GM18909 (cell line): ENCODE measurements at regions not wholly inside any gene's neighbourhood (a gene's known extent, or its start where the extent isn't known, plus 50 kb on each side); places are given as distances from the start of the nearest gene placed in this dataset.
"Not testable (repeated sequence)": the region's sequence is repeated elsewhere in the genome, so short reads cannot be mapped to it uniquely, and the experiment has no call there.

ENCODE experiments used
- ATAC-seq: cut with Tn5 transposase; IDR thresholded peaks from one replicate; pipeline ENCODE4 v1.9.1; 2021; ENCODE audit warnings: mild to moderate bottlenecking; ENCODE audit not compliant: unreplicated experiment, poor library complexity

- ATAC-seq: no peak
These were observed 729.6 kb upstream of the NR2F2 start for GRCh38 chr15:95600884-95601283.

DNA sequence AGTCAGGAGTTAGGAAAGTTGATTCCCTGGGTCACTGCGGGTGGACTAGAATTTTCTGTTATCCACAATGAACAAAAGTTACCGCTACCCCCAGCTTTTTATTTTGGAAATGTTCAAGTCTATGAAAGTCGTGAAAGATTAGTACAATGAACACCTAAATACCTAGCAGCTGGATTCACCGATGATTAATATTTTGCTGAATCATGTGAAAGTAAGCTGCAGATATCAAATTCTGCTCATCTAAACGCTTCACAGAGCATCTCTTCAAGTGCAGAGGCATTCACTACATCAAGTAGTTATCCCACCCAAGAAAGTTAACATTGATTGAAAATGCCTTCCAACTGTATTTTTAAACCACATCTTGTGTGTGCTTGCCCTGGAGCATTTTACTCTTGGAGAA, 729.0 kb upstream of the NR2F2 start:
- ATAC-seq: no peak

DNA sequence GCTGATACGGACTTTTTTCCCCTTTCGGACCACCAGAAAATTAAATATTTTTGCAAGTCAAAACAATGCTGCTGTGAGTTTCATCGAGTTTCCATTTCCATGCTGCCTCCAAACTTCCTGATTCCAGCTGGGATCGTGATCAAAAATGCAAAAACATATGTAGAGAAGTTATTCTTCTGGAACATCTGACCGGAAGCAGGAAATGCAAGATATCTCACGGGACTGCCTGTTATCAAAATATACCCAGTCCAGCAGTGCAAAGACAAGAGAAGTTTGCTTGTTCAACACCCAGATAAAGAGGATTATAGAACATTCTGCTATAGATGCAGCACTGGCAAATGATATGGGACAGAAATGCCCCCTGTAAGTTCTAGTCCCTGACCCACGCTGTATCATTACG, 726.7 kb upstream of the NR2F2 start:
- ATAC-seq: no peak

DNA sequence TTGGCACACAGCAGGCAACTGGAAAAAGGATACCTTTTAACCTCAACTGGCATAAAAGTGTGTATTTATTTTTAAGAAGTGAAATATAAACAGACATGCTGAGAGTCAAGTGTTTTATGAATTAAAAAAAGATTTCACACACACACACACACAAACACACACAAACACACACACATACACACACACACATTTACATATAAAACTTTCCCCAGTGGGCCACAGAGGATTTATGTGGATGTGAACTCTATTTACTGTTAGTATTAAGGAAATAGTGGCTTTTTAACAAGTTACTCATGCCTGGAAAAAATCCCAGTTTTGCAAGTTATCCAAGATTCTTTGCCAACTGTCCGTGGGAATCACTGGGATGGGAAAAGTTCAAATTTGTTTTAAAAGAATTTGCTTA, 725.9 kb upstream of the NR2F2 start:
- no peak for ATAC-seq

- ATAC-seq: no peak
These were observed 725.4 kb upstream of the NR2F2 start for GRCh38 chr15:95605098-95605497.

GRCh38 chr15:95606551-95606950, 723.9 kb upstream of the NR2F2 start:
- no peak for ATAC-seq

DNA sequence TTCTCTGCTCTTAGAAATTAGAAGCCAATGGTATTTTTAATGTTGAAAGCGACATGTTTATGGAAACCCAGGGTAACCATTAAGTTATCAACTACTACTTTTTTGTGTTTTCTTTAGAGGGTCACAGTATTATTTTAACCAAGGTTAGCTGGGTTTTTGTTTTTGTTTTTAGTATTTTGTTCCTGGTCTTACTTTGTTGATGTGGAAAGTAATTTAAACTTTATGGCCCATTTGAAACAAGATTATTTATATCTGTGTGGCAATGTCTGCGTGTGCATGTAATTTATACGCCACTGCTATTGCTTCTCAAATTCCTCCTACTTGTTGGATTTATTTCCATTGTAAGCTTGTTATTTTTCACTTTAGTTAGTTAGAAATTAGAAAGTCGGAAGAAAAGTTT, 722.1 kb upstream of the NR2F2 start:
- no peak for ATAC-seq

DNA sequence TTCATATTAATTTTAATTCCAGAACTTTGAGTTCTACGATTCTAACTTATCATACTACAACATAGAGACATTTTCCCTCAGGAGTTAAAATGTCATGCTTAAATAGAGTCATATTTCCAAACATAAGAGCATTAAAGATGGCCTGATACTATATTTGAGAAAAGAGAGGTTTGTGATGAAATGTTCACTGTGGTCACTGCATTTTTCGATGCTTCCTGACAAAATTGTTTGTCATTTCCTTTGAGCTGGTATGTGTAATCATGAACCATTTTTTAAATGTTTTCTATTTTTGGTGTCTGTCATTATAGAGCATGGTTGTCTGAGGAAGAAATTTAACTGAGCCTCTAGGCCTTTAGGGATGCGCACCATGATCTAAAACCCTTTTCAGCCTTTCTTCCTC, 721.4 kb upstream of the NR2F2 start:
- ATAC-seq: no peak

DNA sequence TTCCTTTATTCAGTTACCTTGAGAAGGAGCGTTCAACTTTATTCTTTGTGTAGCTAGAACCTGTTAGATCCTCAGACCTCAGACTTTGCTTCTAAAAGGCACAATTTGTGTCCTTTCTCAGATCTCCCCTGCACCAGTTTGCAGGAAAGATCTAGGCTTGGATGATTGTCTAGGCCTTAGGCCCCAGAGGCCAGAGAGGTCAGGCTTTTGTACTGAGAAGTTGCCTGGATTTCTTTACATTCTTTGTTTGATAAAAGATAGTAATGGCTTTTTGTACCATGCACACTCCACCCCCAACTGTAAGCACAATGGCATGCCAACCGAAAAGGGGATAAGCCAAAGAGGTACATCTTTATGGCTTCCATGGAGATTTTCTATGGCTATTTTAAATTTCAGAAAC, 719.6 kb upstream of the NR2F2 start:
- no peak for ATAC-seq

- ATAC-seq: no peak
These were observed 715.1 kb upstream of the NR2F2 start for GRCh38 chr15:95615436-95615835.

- ATAC-seq: no peak
These were observed 714.2 kb upstream of the NR2F2 start for GRCh38 chr15:95616306-95616705.

DNA sequence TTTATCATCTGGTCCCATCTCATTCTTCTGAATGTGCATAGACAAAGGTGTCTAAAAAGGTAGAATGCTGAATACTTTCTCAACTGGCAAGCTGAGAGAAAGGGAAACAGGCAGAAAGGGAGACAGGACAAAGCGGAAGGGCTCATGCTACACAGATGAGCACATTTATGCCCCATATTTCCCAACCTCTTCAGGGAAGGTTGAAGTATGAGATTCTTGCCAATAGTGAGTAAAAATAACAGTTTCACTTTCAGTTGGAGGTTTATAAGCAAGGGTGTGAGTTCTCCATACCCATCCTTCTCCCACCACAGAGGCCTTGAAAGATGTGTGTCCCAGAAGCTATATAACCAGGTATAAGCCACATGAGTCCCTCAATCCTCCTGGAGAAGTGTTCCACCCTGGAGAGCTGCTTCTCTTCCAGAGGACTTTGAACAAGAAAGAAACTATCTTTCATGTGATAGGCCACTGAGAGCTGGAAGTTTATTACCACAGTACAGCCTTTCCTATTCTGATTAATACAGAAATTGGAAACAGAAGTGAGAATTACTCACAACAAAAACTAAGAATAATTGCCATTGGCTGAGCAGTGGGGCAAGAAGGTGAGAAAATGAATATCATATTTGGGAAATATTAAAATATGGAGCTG, 709.4 kb upstream of the NR2F2 start:
- no peak for ATAC-seq

DNA sequence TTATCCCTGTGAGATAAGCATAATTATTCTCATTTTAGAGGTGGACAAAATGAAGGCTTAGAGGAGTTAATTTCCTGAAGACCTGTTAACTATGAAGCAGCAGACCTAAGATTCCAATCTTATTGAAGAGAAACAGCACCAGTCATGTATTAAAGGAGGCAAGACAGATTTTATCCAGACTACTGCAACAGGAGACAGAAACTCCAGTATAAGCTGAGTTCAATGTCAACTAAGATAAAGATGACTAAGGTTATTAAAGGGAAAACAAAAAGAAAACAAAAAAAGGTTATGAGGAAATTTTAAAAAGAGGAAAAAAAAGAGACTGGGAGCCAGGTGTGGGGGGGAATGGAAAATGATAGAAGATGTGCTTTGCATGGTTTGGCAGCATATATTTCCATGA, 707.7 kb upstream of the NR2F2 start:
- ATAC-seq: no peak

- ATAC-seq: no peak
These were observed 706.4 kb upstream of the NR2F2 start for GRCh38 chr15:95624100-95624499.

- ATAC-seq: no peak
These were observed 705.7 kb upstream of the NR2F2 start for GRCh38 chr15:95624616-95625361.

GRCh38 chr15:95626501-95627361, 703.8 kb upstream of the NR2F2 start:
- ATAC-seq: no peak

- no peak for ATAC-seq
These were observed 700.9 kb upstream of the NR2F2 start for GRCh38 chr15:95629503-95630168.

GRCh38 chr15:95630683-95631082, 699.8 kb upstream of the NR2F2 start:
- ATAC-seq: no peak

GRCh38 chr15:95635666-95636065, 694.8 kb upstream of the NR2F2 start:
- no peak for ATAC-seq

GRCh38 chr15:95636107-95636506, 694.4 kb upstream of the NR2F2 start:
- ATAC-seq: no peak

DNA sequence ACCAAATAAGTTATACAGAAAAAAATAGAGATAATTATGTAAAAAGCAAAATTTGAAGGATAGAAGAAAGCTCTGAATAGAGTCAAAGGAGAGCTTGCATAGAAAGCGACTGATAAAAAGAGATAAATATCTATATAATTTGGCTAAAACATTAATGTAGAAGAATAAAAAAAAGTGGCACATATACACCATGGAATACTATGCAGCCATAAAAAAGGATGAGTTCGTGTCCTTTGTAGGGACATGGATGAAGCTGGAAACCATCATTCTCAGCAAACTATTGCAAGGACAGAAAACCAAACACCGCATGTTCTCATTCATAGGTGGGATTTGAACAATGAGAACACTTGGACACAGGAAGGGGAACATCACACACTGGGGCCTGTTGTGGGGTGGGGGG, 693.3 kb upstream of the NR2F2 start:
- not testable (repeated sequence) for ATAC-seq
